Vagina (tissue), 2 donors: ENCODE measurements at regions not wholly inside any gene's neighbourhood (a gene's known extent, or its start where the extent isn't known, plus 50 kb on each side); places are given as distances from the start of the nearest gene placed in this dataset.

Experiments used
- POLR2A ChIP-seq, 2 donors: fragments of 450-650 bp; IDR thresholded peaks; one replicate each; pipeline ENCODE4 v1.6.1; 2017; ENCODE audit warnings: antibody characterized with exemption in 2 of 2, mild to moderate bottlenecking in 2 of 2, moderate library complexity in 2 of 2
- POLR2AphosphoS5 ChIP-seq, 2 donors: sonication (generic); formaldehyde crosslinking; IDR thresholded peaks; one replicate each; pipeline ENCODE4 v1.9.0; 2017; ENCODE audit warnings: antibody characterized with exemption in 2 of 2, mild to moderate bottlenecking in 2 of 2, low read depth in 1 of 2; ENCODE audit not compliant: insufficient read depth in 1 of 2
- TF ChIP-seq, protein P1 (sequence below), 3 experiments: fragments of 450-650 bp in 2 of 3; fragments of 200-600 bp in 1 of 3; sonication (generic) in 1 of 3; IDR thresholded peaks; one replicate each; pipeline ENCODE4 v1.5.1; 2017 to 2019; ENCODE audit warnings: antibody characterized with exemption in 3 of 3, mild to moderate bottlenecking in 2 of 3, moderate library complexity in 2 of 3

- TF ChIP-seq, protein P1, sequence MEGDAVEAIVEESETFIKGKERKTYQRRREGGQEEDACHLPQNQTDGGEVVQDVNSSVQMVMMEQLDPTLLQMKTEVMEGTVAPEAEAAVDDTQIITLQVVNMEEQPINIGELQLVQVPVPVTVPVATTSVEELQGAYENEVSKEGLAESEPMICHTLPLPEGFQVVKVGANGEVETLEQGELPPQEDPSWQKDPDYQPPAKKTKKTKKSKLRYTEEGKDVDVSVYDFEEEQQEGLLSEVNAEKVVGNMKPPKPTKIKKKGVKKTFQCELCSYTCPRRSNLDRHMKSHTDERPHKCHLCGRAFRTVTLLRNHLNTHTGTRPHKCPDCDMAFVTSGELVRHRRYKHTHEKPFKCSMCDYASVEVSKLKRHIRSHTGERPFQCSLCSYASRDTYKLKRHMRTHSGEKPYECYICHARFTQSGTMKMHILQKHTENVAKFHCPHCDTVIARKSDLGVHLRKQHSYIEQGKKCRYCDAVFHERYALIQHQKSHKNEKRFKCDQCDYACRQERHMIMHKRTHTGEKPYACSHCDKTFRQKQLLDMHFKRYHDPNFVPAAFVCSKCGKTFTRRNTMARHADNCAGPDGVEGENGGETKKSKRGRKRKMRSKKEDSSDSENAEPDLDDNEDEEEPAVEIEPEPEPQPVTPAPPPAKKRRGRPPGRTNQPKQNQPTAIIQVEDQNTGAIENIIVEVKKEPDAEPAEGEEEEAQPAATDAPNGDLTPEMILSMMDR (IDR thresholded peaks at IDR 0.05) = no peak
- TF ChIP-seq POLR2AphosphoS5 (IDR thresholded peaks at IDR 0.05; ENCODE audit: insufficient read depth in 1 of 2, low read depth in 1 of 2) (no peak), POLR2A (IDR thresholded peaks at IDR 0.05) (no peak)
These were observed 1051.4 kb downstream of the AGBL1 start for GRCh38 chr15:87131067-87131466.
